K562 (cell line): ENCODE measurements at regions not wholly inside any gene's neighbourhood (a gene's known extent, or its start where the extent isn't known, plus 50 kb on each side); places are given as distances from the start of the nearest gene placed in this dataset.

Experiments
- CTCF ChIP-seq, 3 experiments: IDR thresholded peaks in 2 of 3; conservative IDR thresholded peaks in 1 of 3; 2 replicates each; pipeline ENCODE4 v1.5.1; 2011 to 2012; ENCODE audit warnings: low read length in 3 of 3, mild to moderate bottlenecking in 3 of 3, control low read depth in 2 of 3, improper control_type of control experiment in 1 of 3, inconsistent platforms in 1 of 3, low read depth in 1 of 3, mixed read lengths in 1 of 3, moderate library complexity in 1 of 3; ENCODE audit not compliant: insufficient read depth in 2 of 3
- EZH2 ChIP-seq: IDR thresholded peaks from 2 replicates; pipeline ENCODE4 v1.6.1; 2012; ENCODE audit warnings: low read depth, mild to moderate bottlenecking, inconsistent platforms, low read length, borderline replicate concordance
- POLR2A ChIP-seq: fragments of 450-650 bp; conservative IDR thresholded peaks from 2 replicates; pipeline ENCODE4 v1.6.1; 2016
- POLR2AphosphoS5 ChIP-seq: IDR thresholded peaks from 2 replicates; pipeline ENCODE4 v1.6.1; 2011; ENCODE audit warnings: mild to moderate bottlenecking, low read depth, low read length, moderate library complexity; ENCODE audit not compliant: control insufficient read depth, insufficient read depth
- SP1 ChIP-seq: sonication (generic); formaldehyde crosslinking; IDR thresholded peaks from 2 replicates; pipeline ENCODE4 v1.8.1; 2022; ENCODE audit warnings: mild to moderate bottlenecking, missing genetic modification reagents
- TF ChIP-seq, protein P1 (sequence below), 2 experiments: fragments of 450-650 bp in 1 of 2; sonication (generic) in 1 of 2; formaldehyde crosslinking; conservative IDR thresholded peaks; 2 replicates each; pipeline versions ENCODE4 v1.4.0 to v1.8.1; 2020 to 2022; ENCODE audit warnings: mild to moderate bottlenecking in 1 of 2, missing genetic modification reagents in 1 of 2
- TF ChIP-seq, protein P2 (sequence below): fragments of 250-450 bp; sonication (Bioruptor Pico); IDR thresholded peaks from 2 replicates; pipeline ENCODE4 v1.4.0; 2020

DNA sequence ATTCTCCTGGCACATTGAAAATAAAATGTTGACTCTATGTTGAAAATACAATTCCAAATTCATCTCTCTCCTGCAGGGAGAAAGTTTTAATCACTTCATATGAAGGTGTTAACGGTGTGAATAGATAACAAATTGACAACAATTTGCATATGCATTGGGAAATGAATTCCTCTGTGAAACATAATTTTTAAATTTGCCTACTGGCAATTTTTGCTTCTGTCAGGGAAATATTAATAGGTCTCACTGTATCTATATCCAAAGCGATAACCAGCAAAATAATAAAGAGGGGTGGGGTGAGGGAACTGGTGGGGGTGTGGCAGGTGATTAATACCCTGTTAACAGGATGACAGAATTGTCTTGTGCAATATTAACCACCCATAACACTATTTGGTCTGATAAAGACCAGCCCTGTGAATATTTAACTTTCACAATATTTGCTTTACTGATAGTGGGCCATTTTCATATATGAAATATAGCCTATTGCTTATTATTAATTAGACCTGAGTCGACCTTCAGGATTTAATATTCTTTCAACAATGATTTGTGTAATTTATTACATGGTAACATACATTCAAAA is 239.0 kb upstream of the SSTR1 start:
- TF ChIP-seq POLR2AphosphoS5, result no peak
- no peak for TF ChIP-seq CTCF (IDR thresholded peaks at IDR 0.05 in 2 of 3, conservative IDR thresholded peaks at IDR 0.05 in 1 of 3; ENCODE audit: insufficient read depth in 2 of 3, low read depth in 1 of 3, low read length in 3 of 3)
- no peak for TF ChIP-seq SP1 (CRISPR knock-in tag)
- TF ChIP-seq POLR2A, result no peak
- TF ChIP-seq EZH2, result no peak
- TF ChIP-seq, protein P1, sequence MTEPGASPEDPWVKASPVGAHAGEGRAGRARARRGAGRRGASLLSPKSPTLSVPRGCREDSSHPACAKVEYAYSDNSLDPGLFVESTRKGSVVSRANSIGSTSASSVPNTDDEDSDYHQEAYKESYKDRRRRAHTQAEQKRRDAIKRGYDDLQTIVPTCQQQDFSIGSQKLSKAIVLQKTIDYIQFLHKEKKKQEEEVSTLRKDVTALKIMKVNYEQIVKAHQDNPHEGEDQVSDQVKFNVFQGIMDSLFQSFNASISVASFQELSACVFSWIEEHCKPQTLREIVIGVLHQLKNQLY (CRISPR knock-in tag; conservative IDR thresholded peaks at IDR 0.05), result no peak
- TF ChIP-seq, protein P2, sequence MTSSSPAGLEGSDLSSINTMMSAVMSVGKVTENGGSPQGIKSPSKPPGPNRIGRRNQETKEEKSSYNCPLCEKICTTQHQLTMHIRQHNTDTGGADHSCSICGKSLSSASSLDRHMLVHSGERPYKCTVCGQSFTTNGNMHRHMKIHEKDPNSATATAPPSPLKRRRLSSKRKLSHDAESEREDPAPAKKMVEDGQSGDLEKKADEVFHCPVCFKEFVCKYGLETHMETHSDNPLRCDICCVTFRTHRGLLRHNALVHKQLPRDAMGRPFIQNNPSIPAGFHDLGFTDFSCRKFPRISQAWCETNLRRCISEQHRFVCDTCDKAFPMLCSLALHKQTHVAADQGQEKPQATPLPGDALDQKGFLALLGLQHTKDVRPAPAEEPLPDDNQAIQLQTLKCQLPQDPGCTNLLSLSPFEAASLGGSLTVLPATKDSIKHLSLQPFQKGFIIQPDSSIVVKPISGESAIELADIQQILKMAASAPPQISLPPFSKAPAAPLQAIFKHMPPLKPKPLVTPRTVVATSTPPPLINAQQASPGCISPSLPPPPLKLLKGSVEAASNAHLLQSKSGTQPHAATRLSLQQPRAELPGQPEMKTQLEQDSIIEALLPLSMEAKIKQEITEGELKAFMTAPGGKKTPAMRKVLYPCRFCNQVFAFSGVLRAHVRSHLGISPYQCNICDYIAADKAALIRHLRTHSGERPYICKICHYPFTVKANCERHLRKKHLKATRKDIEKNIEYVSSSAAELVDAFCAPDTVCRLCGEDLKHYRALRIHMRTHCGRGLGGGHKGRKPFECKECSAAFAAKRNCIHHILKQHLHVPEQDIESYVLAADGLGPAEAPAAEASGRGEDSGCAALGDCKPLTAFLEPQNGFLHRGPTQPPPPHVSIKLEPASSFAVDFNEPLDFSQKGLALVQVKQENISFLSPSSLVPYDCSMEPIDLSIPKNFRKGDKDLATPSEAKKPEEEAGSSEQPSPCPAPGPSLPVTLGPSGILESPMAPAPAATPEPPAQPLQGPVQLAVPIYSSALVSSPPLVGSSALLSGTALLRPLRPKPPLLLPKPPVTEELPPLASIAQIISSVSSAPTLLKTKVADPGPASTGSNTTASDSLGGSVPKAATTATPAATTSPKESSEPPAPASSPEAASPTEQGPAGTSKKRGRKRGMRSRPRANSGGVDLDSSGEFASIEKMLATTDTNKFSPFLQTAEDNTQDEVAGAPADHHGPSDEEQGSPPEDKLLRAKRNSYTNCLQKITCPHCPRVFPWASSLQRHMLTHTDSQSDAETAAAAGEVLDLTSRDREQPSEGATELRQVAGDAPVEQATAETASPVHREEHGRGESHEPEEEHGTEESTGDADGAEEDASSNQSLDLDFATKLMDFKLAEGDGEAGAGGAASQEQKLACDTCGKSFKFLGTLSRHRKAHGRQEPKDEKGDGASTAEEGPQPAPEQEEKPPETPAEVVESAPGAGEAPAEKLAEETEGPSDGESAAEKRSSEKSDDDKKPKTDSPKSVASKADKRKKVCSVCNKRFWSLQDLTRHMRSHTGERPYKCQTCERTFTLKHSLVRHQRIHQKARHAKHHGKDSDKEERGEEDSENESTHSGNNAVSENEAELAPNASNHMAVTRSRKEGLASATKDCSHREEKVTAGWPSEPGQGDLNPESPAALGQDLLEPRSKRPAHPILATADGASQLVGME (CRISPR knock-in tag), result no peak
